ENCODE measurements at regions not wholly inside any gene's neighbourhood (a gene's known extent, or its start where the extent isn't known, plus 50 kb on each side); places are given as distances from the start of the nearest gene placed in this dataset.
A peak's percentile ranks its signal among the peaks of the same experiment; 100 is the strongest.

DNA sequence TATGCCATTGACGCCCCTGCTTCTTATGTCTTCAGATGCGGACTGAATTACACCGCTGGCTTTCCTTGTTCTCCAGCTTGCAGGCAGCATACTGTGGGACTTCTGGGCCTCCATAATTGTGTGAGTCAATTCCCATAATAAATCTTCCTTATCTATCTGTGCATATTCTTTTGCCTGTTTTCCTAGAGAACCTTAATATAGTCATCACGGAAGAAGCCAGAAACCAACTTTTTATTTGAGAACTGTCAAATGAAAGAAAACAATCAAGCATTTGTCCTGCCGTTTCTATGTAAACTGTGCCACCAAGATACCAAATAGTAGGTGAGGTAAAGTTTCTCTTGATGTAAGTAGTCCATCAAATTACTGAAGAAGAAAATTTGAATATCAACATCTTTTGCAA lies 51.8 kb upstream of the B3GALNT1 start:
- CTCF ChIA-PET = no interaction called here
- H3K27me3 ChIP-seq (ENCODE audit: control insufficient read depth, insufficient read depth, low read length) = no peaks in the 10 kb centered on the region
- TF ChIP-seq, protein P1, sequence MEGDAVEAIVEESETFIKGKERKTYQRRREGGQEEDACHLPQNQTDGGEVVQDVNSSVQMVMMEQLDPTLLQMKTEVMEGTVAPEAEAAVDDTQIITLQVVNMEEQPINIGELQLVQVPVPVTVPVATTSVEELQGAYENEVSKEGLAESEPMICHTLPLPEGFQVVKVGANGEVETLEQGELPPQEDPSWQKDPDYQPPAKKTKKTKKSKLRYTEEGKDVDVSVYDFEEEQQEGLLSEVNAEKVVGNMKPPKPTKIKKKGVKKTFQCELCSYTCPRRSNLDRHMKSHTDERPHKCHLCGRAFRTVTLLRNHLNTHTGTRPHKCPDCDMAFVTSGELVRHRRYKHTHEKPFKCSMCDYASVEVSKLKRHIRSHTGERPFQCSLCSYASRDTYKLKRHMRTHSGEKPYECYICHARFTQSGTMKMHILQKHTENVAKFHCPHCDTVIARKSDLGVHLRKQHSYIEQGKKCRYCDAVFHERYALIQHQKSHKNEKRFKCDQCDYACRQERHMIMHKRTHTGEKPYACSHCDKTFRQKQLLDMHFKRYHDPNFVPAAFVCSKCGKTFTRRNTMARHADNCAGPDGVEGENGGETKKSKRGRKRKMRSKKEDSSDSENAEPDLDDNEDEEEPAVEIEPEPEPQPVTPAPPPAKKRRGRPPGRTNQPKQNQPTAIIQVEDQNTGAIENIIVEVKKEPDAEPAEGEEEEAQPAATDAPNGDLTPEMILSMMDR (IDR thresholded peaks at IDR 0.05; ENCODE audit: insufficient read depth, low read depth, low read length) = no peak
- DNase-seq (ENCODE audit: low read depth) = no peak
- H3K36me3 ChIP-seq (ENCODE audit: control insufficient read depth, insufficient read depth, low read length) = no peaks in the 10 kb centered on the region
- H3K4me3 ChIP-seq (ENCODE audit: low read depth, low read length) = no peak overlapping the region
- POLR2A ChIA-PET = no interaction called here

DNA sequence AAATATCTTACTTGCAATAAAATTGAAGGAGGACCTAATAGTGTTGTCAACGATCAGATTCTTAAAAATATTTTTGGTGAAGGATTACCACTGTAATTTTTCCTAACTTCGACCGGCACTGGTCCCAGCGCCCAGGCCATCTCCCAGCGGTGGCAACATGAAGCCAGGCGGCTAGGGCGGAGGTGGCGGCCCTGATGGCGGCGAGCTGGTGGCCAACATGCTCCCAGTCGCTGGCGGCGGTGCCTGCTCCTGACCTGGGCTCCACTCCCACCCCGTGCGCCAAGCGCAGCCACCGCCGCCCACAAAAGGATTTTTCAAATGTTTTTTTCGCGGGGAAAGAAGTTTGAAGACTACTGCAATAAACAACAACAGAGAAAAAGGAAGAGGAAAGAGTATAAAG lies 56.5 kb upstream of the B3GALNT1 start:
- Histone ChIP-seq H3K36me3 (ENCODE audit: control insufficient read depth, insufficient read depth, low read length) (no peaks in the 10 kb centered on the region), H3K4me3 (ENCODE audit: low read depth, low read length) (no peak overlapping the region), H3K27me3 (ENCODE audit: control insufficient read depth, insufficient read depth, low read length) (no peaks in the 10 kb centered on the region)
- CTCF ChIA-PET = interaction anchor here (0.9 kb wide), 1 partner anchor 255 kb away, joined by 3 read pairs; no protein-coding TSS in a partner anchor
- POLR2A ChIA-PET = no interaction called here
- no peak for DNase-seq (ENCODE audit: low read depth)
- TF ChIP-seq, protein P1 (IDR thresholded peaks at IDR 0.05; ENCODE audit: insufficient read depth, low read depth, low read length) = no peak

DNA sequence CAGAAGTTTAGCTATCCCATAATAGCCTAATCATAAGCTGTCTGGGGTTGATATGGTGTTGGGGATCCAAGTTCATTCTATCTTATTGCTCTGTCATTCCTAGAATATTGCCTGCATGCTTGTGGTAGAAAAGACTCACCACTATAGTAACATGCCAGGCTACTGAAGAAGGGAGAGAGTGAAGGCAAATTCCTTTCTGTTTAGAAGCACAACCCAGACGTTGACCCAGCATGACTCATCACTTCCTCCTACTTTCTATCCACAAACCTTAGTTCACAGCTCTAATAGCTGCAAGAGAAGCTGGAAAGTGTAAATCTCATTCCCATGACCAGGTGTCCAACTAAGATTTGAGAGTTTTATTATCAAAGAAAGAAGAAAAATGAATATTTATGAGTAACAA lies 57.8 kb upstream of the NMD3 start:
- POLR2A ChIA-PET = no interaction called here
- TF ChIP-seq, protein P1 (IDR thresholded peaks at IDR 0.05; ENCODE audit: insufficient read depth, low read depth, low read length) = no peak
- CTCF ChIA-PET = interaction anchor here (1.4 kb wide), 1 partner anchor 112 kb away, joined by 3 read pairs; no protein-coding TSS in a partner anchor
- Histone ChIP-seq H3K36me3 (ENCODE audit: control insufficient read depth, insufficient read depth, low read length) (no peaks in the 10 kb centered on the region), H3K4me3 (ENCODE audit: low read depth, low read length) (no peak overlapping the region), H3K27me3 (ENCODE audit: control insufficient read depth, insufficient read depth, low read length) (no peaks in the 10 kb centered on the region)
- peak; percentile 60 for DNase-seq (ENCODE audit: low read depth)

DNA sequence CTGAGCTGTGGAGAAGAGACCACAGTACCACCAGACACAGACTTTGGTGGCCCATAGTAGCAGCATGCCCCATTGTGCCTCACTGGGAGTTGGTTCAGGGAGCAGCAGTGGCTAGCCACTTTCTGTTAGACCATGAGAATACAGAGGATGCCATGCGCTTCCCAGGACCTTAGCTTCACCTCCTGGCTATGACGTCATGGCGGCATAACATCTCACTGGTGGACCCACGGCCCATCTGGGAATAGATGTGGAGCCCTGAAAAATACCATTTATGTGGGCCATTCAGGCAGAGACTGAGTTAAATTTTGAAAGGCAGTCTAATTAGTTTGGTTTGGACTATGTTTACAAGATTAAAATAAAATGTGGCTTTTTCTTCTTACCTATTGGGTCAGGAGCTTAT lies 55.1 kb upstream of the NMD3 start:
- DNase-seq (ENCODE audit: low read depth) = no peak
- POLR2A ChIA-PET = no interaction called here
- H3K27me3 ChIP-seq (ENCODE audit: control insufficient read depth, insufficient read depth, low read length) = no peaks in the 10 kb centered on the region
- TF ChIP-seq, protein P1 (IDR thresholded peaks at IDR 0.05; ENCODE audit: insufficient read depth, low read depth, low read length) = no peak
- no peaks in the 10 kb centered on the region for H3K36me3 ChIP-seq (ENCODE audit: control insufficient read depth, insufficient read depth, low read length)
- CTCF ChIA-PET = no interaction called here
- no peak overlapping the region for H3K4me3 ChIP-seq (ENCODE audit: low read depth, low read length)

DNA sequence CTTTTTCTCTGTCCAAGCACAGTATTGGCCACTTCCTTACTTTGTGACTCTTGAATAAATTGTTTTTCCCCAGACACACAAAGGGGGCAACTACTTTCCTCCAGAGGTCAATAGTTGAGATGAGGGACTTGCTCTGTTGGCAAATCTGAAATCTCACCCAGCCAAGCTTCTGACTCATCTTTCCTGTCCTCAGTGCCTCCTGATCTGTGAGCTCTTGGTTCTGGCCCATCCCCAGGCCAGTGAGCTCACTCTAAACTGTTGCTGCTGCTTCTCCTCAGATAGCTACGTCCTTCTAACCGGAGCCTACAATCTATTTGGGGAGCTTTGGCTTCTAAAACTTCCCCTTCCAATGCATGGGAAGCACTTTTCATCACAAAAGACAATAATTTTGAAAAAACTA lies 50.0 kb upstream of the NMD3 start:
- Histone ChIP-seq H3K36me3 (ENCODE audit: control insufficient read depth, insufficient read depth, low read length) (no peaks in the 10 kb centered on the region), H3K4me3 (ENCODE audit: low read depth, low read length) (no peak overlapping the region), H3K27me3 (ENCODE audit: control insufficient read depth, insufficient read depth, low read length) (no peaks in the 10 kb centered on the region)
- peak; percentile 38 for DNase-seq (ENCODE audit: low read depth)
- POLR2A ChIA-PET = interaction anchor here (0.5 kb wide), 1 partner anchor 36 kb away, joined by 4 read pairs; no protein-coding TSS in a partner anchor
- TF ChIP-seq, protein P1 (IDR thresholded peaks at IDR 0.05; ENCODE audit: insufficient read depth, low read depth, low read length) = no peak
- CTCF ChIA-PET = interaction anchor here (1.0 to 1.8 kb wide), 2 partner anchors 14 to 19 kb away, joined by 3 to 4 read pairs; no protein-coding TSS in a partner anchor
